CD4-positive, alpha-beta T cell treated with Interleukin-10 for 1 hour (primary cell): ENCODE measurements at regions not wholly inside any gene's neighbourhood (a gene's known extent, or its start where the extent isn't known, plus 50 kb on each side); places are given as distances from the start of the nearest gene placed in this dataset.

Source experiments
- DNase-seq: peaks from one replicate; pipeline ENCODE4 v3.0.0-alpha.2; 2020

DNA sequence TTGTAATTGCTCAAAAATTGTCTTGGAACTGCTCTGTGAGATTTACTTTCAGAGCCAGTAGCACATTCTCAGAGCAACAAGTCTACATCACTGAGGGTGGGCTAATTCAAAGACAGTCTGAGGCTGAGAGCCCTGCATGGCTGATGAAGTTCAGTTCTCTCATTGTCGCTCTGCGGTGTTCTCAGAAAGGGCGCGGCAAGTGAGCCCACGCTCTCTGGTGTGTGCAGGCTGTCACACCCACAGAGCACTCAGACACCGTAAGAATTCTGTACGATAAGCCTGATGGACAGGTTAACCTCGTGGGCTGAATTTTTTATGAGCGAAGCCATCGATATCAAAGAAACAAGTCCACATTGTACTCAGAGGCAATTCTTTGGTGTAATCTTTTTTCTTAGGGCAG lies 557.8 kb downstream of the HACE1 start:
- DNase-seq, result no peak

DNA sequence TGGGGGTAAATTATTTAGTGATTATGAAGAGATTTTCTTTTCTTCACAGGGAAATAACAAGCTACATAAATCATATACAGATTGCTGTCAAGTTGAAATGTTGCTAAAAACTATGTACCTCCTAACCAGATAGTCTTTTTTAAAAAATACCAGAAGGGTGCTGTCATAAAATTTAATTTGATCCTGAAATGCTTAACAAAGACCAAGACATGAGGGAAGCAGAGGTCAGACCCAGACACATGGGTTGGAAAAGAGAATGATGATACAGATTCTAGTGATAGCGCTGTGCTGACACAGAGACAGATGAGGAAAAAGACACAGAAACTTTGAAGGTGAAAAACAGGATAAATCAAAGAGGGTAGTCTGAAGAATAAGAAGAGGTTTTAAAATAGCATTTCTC lies 573.1 kb downstream of the HACE1 start:
- no peak for DNase-seq

- DNase-seq, result no peak
Observed at GRCh38 chr6:104284872-104285271, 574.8 kb downstream of the HACE1 start.

- no peak for DNase-seq
Observed at GRCh38 chr6:104282581-104282980, 577.1 kb downstream of the HACE1 start.

DNA sequence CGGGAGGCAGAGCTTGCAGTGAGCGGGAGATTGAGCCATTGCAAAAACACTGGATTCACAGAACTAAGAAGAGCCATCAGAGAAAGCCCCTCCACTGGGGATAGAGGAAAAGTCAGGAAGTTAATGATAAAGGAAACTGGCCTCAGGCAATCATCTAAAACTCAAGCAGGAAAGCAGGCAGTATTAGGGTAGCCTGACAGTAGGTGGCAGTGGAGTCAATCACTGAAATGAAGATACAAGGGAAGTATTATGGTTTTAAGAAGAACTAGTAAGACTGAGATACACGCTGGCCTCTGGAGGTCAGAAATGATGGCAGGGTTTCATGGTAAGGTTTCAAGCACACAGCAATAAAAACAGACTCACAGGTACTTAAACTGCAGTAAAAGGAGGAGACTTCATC lies 578.3 kb downstream of the HACE1 start:
- no peak for DNase-seq

GRCh38 chr6:104268389-104268788 lies 591.3 kb downstream of the HACE1 start:
- DNase-seq, result no peak

DNA sequence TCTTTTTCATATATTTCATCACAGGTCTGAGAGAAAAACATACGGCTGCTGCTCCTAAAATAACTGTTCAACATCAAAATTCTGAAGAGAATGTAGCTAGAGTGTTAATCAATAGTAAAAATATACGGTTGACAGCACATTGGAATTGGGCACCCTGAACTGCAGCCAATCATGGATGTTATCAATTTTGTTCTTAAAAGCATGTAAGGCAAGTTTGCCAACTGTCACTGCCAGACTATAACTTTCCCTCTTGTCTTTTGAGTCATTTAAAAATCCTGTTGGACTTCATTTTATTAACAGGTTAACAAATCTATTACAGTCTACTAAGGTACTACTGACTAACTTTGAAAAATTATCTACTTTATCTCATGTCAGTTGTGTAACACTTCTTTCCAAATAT lies 592.8 kb downstream of the HACE1 start:
- no peak for DNase-seq

- DNase-seq, result no peak
Observed at GRCh38 chr6:104256646-104257045, 603.1 kb downstream of the HACE1 start.

- DNase-seq, result no peak
Observed at GRCh38 chr6:104253236-104253635, 606.5 kb downstream of the HACE1 start.

DNA sequence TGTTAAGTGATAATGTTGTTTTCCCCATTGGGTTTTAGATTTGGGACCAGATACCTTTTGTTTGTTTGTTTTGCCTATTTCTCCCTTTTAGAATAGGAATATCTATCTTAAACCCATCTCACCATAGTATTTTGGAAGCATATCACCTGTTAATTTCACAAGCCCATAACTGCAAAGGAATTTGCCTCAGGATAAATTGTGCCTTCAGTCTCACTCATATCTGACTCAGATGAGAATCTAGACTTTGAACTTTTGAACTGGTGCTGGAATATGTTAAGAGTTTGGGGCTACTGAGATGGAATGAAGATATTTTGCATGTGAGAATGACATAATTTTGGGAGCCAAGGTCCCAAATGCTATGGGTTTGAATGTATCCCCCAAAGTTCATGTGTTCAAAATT lies 607.4 kb downstream of the HACE1 start:
- no peak for DNase-seq

DNA sequence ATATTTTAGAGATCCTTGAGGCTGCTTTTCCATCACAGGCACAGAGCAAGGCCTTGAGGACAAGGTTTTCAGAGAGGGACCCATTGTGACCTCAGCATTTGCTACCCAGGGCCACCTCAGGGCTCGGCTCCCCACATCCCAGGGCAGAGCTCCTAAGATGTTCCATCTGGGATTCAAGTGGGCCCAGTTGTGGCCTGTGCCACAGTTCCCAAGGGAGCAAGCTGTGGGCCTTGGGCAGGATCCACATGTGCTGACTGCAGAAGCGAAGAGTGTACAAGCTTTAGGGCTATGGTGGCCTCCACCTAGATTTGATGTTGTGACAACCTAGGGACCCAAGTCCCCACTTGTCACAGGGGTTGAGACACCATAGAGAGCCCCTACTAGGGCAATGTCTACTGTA lies 608.1 kb downstream of the HACE1 start:
- DNase-seq, result no peak

DNA sequence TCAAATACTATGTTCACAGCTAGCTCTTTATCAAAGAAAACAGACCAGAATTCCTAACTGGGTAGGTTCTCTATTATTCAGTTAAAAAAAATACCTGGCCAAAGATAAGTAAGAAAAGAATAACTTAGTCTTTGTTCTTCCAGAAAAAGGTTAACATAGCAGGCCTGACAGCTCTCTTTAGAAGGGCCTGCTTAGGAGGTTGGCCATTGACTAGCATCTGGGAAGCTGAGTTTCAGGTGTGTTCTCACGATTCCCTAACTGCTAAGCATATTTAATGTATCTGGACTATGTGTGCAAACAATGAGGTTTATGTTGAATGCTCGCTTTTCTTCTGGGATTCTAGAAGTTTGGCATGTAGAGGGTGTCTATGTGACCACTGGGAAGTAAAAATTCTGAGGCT lies 618.9 kb downstream of the HACE1 start:
- no peak for DNase-seq

- no peak for DNase-seq
Observed at GRCh38 chr6:104239971-104240370, 619.7 kb downstream of the HACE1 start.

GRCh38 chr6:104229057-104229456 lies 630.7 kb downstream of the HACE1 start:
- DNase-seq, result no peak

GRCh38 chr6:104227508-104227907 lies 632.2 kb downstream of the HACE1 start:
- DNase-seq, result no peak

- DNase-seq, result no peak
Observed at GRCh38 chr6:104226790-104227446, 632.8 kb downstream of the HACE1 start.

DNA sequence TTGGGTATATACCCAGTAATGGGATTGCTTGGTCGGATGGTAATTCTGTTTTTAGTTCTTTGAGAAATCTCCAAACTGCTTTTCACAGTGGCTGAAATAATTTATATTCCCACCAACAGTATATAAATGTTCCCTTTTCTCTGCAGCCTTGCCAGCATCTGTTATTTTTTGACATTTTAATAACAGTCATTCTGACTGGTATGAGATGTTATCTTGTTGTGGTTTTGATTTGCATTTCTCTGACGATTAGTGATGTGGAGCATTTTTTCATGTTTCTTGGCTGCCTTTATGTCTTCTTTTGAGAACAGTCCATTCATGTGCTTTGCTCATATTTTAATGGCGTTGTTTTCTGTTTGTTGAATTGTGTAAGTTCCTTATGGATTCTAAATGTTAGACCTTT lies 641.6 kb downstream of the HACE1 start:
- DNase-seq, result no peak

- no peak for DNase-seq
Observed at GRCh38 chr6:104214901-104215300, 644.8 kb downstream of the HACE1 start.

DNA sequence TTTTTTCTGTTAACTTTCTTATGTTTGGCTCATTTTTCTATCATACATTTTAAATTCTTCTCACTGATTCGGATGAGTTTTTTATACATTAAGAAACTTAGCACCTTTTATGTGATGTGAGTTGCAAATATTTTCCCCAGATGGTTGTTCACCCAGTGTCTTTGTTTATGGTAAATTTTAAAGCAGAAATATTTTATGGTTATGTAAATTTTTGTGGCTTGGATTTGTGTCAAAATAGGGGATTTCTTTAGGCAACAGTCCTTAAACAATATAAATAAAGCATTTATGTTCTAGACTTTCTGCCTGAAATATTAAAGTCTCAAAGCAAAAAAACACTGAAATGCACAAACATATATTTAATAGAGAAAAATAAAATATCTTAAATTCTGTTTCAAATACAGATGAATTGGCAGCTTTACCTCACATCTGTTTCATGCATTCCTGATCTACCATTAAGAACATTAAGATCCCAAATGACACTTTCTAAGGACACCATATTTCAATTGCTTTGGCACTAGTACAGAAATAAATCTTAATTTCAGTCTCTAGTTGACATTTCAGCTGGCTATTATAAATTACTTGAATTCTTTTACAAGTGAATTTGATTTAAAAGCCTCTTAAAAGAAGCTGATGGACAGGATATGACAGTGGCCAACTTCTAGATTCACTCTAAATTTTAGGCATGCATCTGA lies 646.6 kb downstream of the HACE1 start:
- DNase-seq, result no peak

- DNase-seq, result no peak
Observed at GRCh38 chr6:104207635-104208034, 652.1 kb downstream of the HACE1 start.

DNA sequence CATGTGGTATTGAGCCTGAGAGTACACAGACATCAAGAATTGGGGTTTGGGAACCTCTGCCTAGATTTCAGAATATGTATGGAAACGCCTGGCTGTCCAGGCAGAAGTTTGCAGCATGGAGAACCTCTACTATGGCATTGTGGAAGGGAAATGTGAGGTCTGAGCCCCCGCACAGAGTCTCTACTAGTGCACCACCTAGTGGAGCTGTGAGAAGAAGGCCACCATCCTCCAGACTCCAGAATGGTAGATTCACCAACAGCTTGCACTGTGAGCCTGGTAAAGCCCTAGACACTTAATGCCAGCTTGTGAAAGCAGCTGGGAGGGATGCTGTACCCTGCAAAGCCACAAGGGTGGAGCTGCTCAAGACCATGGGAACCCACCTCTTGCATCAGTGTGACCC lies 658.2 kb downstream of the HACE1 start:
- no peak for DNase-seq

GRCh38 chr6:104187616-104188015 lies 672.1 kb downstream of the HACE1 start:
- DNase-seq, result no peak

- DNase-seq, result no peak
Observed at GRCh38 chr6:104186831-104187230, 672.9 kb downstream of the HACE1 start.

- DNase-seq, result no peak
Observed at GRCh38 chr6:104183816-104184435, 675.8 kb downstream of the HACE1 start.

GRCh38 chr6:104182811-104183210 lies 676.9 kb downstream of the HACE1 start:
- DNase-seq, result no peak
